K562 (cell line): ENCODE measurements at regions not wholly inside any gene's neighbourhood (a gene's known extent, or its start where the extent isn't known, plus 50 kb on each side); places are given as distances from the start of the nearest gene placed in this dataset.

Experiments
- ATAC-seq: fragments of 200-7000 bp; cut with Tn5 transposase; 3 replicates; pipeline ENCODE4 v1.9.1; 2020; ENCODE audit warnings: moderate library complexity
- BruUV-seq: library from RNA; stranded (reverse); fragments of 400-500 nt; replicated peaks from 2 replicates; lab custom pipeline; 2021; lab: Mats Ljungman, UMichigan
- CTCF ChIA-PET: fragments of 300-600 bp; formaldehyde crosslinking; extraction: SDS; loops from one replicate; lab custom pipeline; 2021; ENCODE audit warnings: low intra/inter-chr PET ratio; lab: Yijun Ruan, JAX
- POLR2A ChIA-PET: fragments of 300-600, 350-650 bp; sonication (Branson Sonifier 250); formaldehyde crosslinking; extraction: SDS; loops from one replicate; lab custom pipeline; 2021; ENCODE audit warnings: antibody characterized with exemption, inconsistent platforms; lab: Yijun Ruan, JAX
- DNase-seq, 4 experiments: peaks; one replicate each; pipeline versions ENCODE4 v3.0.0 to v3.0.0-alpha.2; 2011 to 2018; ENCODE audit warnings: low spot score in 3 of 4, mixed read lengths in 3 of 4; ENCODE audit errors: extremely low read depth in 1 of 4
- FAIRE-seq: peaks from 2 replicates; lab custom pipeline; 2011; peaks lifted over from hg19 to GRCh38; lab: Jason Lieb, UNC
- H2AFZ ChIP-seq: 2 replicates; pipeline ENCODE4 v1.6.0; 2011; ENCODE audit warnings: low read depth, low read length, control low read depth, inconsistent platforms
- H3K27ac ChIP-seq: fragments of 200-600 bp; 3 replicates; pipeline ENCODE4 v1.8.0; 2011; ENCODE audit warnings: low read depth, mild to moderate bottlenecking, control low read depth, inconsistent platforms, low read length, moderate library complexity, mixed read lengths; ENCODE audit errors: extremely low read depth
- H3K27me3 ChIP-seq, 2 experiments: fragments of 300-600 bp in 1 of 2; 2 replicates in 1 of 2; 3 replicates in 1 of 2; pipeline versions ENCODE4 v1.6.0 to v1.8.0; 2011; ENCODE audit warnings: inconsistent platforms in 2 of 2, low read length in 2 of 2, mild to moderate bottlenecking in 1 of 2, mixed read lengths in 1 of 2, moderate library complexity in 1 of 2; ENCODE audit not compliant: control insufficient read depth in 2 of 2, insufficient read depth in 2 of 2
- H3K36me3 ChIP-seq: fragments of 300-600 bp; 3 replicates; pipeline ENCODE4 v1.8.0; 2011; ENCODE audit warnings: mild to moderate bottlenecking, low read length, inconsistent platforms; ENCODE audit not compliant: control insufficient read depth, insufficient read depth
- H3K4me1 ChIP-seq, 2 experiments: fragments of 200-600 bp in 1 of 2; replicated peaks in 1 of 2; 2 replicates in 1 of 2; 3 replicates in 1 of 2; pipeline versions ENCODE4 v1.5.1 to v1.8.0; 2011; ENCODE audit warnings: inconsistent platforms in 2 of 2, low read length in 2 of 2, mild to moderate bottlenecking in 1 of 2, mixed read lengths in 1 of 2, moderate library complexity in 1 of 2; ENCODE audit not compliant: control insufficient read depth in 2 of 2, insufficient read depth in 2 of 2
- H3K4me2 ChIP-seq: 2 replicates; pipeline ENCODE4 v1.6.1; 2011; ENCODE audit warnings: low read length, control low read depth, inconsistent platforms, mixed read lengths; ENCODE audit not compliant: insufficient read depth
- H3K4me3 ChIP-seq: fragments of 200-600 bp; sonication (generic), shearing (Covaris generic); 2 replicates; pipeline ENCODE4 v1.5.1; 2016; ENCODE audit warnings: control low read depth, inconsistent platforms
- H3K79me2 ChIP-seq: fragments of 200-600 bp; 3 replicates; pipeline ENCODE4 v1.8.0; 2011; ENCODE audit warnings: low read length, inconsistent platforms; ENCODE audit not compliant: control insufficient read depth, insufficient read depth
- H3K9ac ChIP-seq, 2 experiments: 2 replicates each; pipeline versions ENCODE4 v1.6.0 to v1.6.1; 2011; ENCODE audit warnings: low read depth in 2 of 2, low read length in 2 of 2, control low read depth in 1 of 2, inconsistent platforms in 1 of 2, mild to moderate bottlenecking in 1 of 2, mixed read lengths in 1 of 2; ENCODE audit not compliant: insufficient read depth in 1 of 2
- H3K9me1 ChIP-seq: one replicate; pipeline ENCODE4 v1.6.0; 2011; ENCODE audit warnings: inconsistent platforms, mild to moderate bottlenecking, low read length, moderate library complexity; ENCODE audit not compliant: control insufficient read depth, insufficient read depth
- H3K9me3 ChIP-seq: replicated peaks from 2 replicates; pipeline ENCODE4 v1.5.1; 2011; ENCODE audit warnings: low read depth, low read length, inconsistent platforms; ENCODE audit not compliant: control insufficient read depth, insufficient read depth
- H4K20me1 ChIP-seq: replicated peaks from 2 replicates; pipeline ENCODE4 v1.6.1; 2011; ENCODE audit warnings: low read length, inconsistent platforms, mixed read lengths; ENCODE audit not compliant: control insufficient read depth, insufficient read depth
- ATF3 ChIP-seq, 2 experiments: fragments of 450-650 bp in 1 of 2; sonication (generic) in 1 of 2; formaldehyde crosslinking in 1 of 2; IDR thresholded peaks in 1 of 2; conservative IDR thresholded peaks in 1 of 2; 2 replicates each; pipeline versions ENCODE4 v1.6.1 to v1.8.1; 2016 to 2023; ENCODE audit warnings: mild to moderate bottlenecking in 2 of 2, moderate library complexity in 2 of 2, inconsistent platforms in 1 of 2, missing genetic modification reagents in 1 of 2
- MBD2 ChIP-seq: sonication (generic); IDR thresholded peaks from 2 replicates; pipeline ENCODE4 v1.6.1; 2016; ENCODE audit warnings: low read depth, borderline replicate concordance
- RAD51 ChIP-seq: fragments of 450-650 bp; IDR thresholded peaks from 2 replicates; pipeline ENCODE4 v1.7.1; 2016; ENCODE audit warnings: low read depth, mild to moderate bottlenecking, borderline replicate concordance
- THAP7 ChIP-seq: fragments of 250-450 bp; sonication (Bioruptor Pico); IDR thresholded peaks from 2 replicates; pipeline ENCODE4 v1.5.0; 2021
- USF2 ChIP-seq: sonication (generic); formaldehyde crosslinking; IDR thresholded peaks from 2 replicates; pipeline ENCODE4 v1.5.0; 2020; ENCODE audit warnings: missing genetic modification reagents
- whole genome bisulfite sequencing: fragments of 100-300 bp; shearing (Covaris generic); methylation state at CpG from one replicate; pipeline ENCODE4 v1.1.6; 2016; ENCODE audit warnings: low coverage, mixed read lengths; ENCODE audit not compliant: insufficient coverage; ENCODE audit errors: missing lambda C conversion rate; 5-methylcytosine and 5-hydroxymethylcytosine counted together
- in situ Hi-C: fragments of 300-500 bp; cut with MboI; formaldehyde crosslinking; loops from 4 replicates; pipeline ENCODE4 v1.15.0; 2018; ENCODE audit warnings: inconsistent platforms, mixed read lengths
- intact Hi-C: fragments of 100-400 bp; cut with micrococcal nuclease; formaldehyde crosslinking; loops from 2 replicates; pipeline ENCODE4 v1.14.2; 2022

GRCh38 chr1:37156646-37157045, 122.3 kb upstream of the GRIK3 start:
- Histone ChIP-seq H3K4me1 (no peaks in the 10 kb centered on the region), H3K4me2 (no peak overlapping the region), H3K9me1 (no peaks in the 10 kb centered on the region), H3K4me3 (no peak overlapping the region), H4K20me1 (no peaks in the 10 kb centered on the region), H3K9me3 (no peaks in the 10 kb centered on the region), H3K27me3 (no peaks in the 10 kb centered on the region), H3K27ac (no peak overlapping the region), H3K36me3 (no peaks in the 10 kb centered on the region), H3K9ac (no peak overlapping the region), H3K79me2 (no peaks in the 10 kb centered on the region), H2AFZ (no peak overlapping the region)
- ATAC-seq (peak; percentile 80), FAIRE-seq (no peak), DNase-seq (no peak)
- CTCF ChIA-PET = no interaction called here
- WGBS = 3% methylated on average over 9 of the region's 9 CpGs
- no peak for TF ChIP-seq THAP7 (CRISPR knock-in tag)
- peak; percentile 48 for TF ChIP-seq USF2 (CRISPR knock-in tag)
- TF ChIP-seq MBD2 = no peak
- TF ChIP-seq ATF3 (IDR thresholded peaks at IDR 0.05) = peak; percentile 45; the same call in 1 of the 2 replicates
- no peak for TF ChIP-seq ATF3 (CRISPR knock-in tag; conservative IDR thresholded peaks at IDR 0.05)
- TF ChIP-seq RAD51 = 0 out of 2 replicates have a peak, but pooled peaks have one; percentile 10
- no TSS peak for BruUV-seq
- intact Hi-C loops = no loop called here
- in situ Hi-C loops = no loop called here
- POLR2A ChIA-PET = no interaction called here
